ENCODE measurements at regions not wholly inside any gene's neighbourhood (a gene's known extent, or its start where the extent isn't known, plus 50 kb on each side); places are given as distances from the start of the nearest gene placed in this dataset.

DNA sequence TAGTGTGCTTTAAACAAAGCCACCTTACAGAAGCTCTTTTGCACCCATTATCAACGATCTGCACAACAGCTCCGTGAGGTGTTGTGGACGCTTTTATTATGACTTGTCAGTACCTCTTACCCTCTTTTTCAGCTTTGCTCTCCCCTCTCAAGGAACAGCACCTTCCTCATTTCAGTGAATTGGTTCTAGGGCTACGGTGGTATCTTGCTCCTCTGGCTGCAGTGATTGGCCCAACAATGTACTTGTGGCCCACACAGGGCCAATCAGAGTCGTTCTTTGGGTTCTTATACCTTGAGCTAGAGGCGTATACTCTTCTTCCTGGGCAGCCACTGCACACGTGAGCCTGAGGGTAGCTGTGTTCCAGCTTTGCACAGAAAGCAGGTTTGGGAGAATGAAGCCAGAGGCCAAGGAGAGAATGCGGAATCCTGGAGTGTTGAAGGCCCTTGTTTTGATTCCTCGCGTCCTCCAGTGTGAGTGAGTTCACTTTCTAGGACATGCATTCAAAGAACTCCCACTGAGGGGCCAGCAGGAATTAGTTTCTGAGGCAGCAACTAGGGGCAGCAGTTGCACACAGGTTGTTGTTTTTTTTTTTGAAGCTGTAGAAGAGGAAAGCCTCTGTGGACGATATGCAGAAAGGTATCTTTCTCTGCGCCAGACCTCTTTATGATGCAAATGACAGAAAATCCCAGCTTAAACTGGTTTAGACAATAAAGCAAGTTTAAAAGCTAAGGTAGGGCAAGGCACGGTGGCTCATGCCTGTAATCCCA lies 49.8 kb upstream of the PDZD8 start:
- DNase-seq: no peak

All from activated CD4-positive, alpha-beta T cell treated with anti-CD3 and anti-CD28 coated beads, Interleukin-2, amount 50 U/mL, for 16 hours (primary cell).